M059J (cell line): ENCODE measurements at regions not wholly inside any gene's neighbourhood (a gene's known extent, or its start where the extent isn't known, plus 50 kb on each side); places are given as distances from the start of the nearest gene placed in this dataset.

Source experiments
- DNase-seq: peaks from one replicate; pipeline ENCODE4 v3.0.0-alpha.2; 2012; ENCODE audit warnings: low read depth

DNA sequence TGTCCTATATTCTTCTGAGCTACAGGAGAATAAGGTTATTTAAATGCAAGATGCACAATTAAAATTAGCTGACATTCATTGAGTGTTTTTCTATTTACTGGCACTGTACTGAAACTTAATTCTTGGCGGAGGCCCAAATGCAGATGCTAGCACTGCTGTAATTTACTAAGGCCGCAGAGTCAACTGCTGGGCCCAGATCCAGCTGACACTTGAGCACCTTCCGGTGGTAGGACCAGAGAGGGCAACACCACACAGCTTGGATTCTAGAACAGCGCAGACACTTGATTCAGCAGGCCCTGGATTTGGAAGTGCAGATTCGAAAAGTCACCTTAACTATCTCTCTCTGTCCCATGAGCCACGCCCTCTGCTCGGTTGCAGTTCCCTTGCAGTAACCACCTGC, 228.6 kb upstream of the TMEM72 start:
- peak; percentile 59 for DNase-seq

DNA sequence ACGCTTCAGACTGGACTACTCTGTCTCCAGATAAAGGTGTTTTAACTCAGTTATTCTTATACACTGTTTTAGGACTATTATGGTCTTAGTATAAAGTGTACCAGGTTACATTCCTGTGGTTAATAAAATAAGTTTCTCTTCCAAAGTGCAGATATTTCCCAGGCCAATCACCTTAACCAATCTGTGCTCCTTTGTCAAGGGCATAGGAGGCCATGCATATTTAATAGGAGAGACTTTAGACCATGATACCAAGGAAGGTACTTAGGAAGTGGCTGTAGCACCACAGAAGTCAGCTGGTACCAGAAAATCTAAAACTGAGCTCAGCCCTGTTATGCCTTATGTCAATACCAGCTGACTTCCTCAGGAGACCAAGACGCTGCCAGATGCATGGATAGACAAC, 226.5 kb upstream of the TMEM72 start:
- DNase-seq, result peak; percentile 80

DNA sequence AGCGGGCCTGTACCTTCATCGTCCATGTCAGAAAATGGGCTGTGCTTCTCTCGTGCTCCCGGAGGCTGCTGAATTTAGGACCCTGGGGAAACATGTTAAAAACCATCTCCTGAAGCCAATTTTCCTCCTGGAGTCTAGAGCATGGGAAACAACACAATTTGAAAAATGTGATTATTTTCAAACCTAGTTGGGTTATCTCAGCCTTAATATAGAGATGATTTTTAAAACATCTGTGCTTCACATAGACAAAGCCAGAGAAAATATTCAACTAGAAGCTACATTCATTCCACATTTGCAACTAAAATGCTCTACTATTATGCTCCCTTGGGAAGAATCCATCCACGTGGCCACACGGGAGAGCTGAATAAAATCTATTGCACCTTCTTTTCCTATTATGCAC, 225.9 kb upstream of the TMEM72 start:
- DNase-seq, result no peak

DNA sequence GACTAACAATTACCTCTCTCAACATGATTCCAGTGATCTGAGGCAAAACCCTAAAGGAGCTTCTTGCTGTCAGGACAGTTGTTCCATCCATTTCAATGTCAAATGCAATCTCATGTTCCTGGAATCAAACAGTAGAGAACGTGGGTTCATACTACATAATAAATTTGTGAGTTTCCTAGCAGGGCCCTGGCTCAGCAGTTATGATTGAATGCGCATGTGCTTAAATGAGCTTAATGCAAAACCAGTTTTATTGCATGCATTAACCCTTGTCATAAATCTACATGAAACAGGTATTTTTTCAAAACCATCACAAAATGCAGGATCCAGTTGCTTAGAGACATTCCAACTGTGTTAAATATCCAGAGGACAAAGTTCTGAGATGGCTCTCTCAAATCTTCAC, 225.4 kb upstream of the TMEM72 start:
- DNase-seq, result no peak

DNA sequence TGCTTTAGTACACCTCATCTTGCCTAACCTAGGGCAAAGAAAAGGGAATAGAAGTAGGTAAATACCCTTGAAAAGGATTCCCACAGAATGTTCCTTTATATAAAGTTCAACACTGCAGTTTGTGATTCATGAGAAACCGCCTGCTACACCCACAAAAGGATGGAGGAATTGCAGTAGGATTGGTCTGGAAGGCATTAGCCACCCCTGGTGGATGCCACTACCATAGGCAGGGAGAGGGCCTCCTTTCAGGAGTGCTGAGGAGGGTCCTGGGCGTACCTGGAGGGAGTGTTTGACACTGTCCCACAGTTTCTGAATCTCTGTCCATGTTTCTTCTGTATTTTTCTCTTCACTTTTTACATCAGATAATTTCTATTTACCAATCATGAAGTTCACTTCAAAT, 221.8 kb upstream of the TMEM72 start:
- peak; percentile 60 for DNase-seq

DNA sequence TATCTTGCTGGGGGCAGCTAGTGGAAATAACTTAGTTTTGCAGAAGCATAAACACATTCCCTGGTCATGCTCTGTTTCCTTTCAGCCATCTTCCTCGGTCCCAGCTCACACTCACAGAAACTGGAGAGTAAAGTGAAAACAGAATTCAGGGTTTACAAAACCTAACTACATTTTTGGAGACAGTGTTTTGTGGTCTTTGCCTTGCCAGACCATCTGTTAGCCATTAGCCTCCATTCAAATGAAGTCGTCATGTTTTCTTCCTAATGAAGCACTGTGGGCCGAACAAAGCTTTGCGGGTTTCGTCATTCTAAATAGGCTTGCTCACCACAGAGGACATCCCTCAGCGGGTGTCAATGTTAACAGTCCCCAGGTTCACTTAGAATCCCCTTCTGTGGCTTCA, 214.6 kb upstream of the TMEM72 start:
- DNase-seq, result peak; percentile 75

DNA sequence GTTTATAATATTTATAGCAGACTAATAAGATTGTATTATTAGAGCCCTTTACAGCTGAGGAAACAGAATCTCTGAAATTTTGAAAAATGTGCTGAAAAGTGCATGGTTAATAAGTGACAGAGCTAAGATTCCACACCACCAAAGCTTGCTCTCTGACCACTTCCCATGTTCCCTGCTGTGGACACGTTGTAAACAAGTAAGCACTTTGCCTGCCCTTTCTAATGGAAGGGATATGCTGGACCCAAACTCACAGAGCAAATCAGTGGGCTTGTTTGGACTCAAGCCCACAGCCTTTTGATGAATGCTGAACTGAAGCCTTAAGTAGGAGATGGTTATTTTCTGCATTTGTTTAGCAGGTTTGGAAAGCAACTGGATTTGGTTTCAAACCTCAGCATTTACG, 214.0 kb upstream of the TMEM72 start:
- DNase-seq, result peak; percentile 49

DNA sequence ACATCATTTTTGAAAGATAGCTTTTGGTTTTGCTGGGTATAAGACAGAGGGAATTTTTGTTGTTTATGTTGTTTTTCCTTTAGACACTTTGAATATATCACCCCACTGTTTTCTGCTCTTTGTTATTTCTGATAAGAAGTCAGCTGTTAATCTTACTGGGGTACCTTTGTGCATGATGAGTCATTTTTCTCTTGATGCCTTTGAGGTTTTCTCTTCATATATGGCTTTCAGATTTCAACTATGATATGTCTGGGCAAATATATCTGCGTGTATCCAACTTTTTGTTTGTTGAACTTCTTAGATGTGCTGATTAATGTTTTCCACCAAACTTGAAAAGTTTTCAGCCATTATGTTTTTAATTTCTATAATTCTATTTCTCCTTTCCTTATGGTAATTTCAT, 208.6 kb upstream of the TMEM72 start:
- DNase-seq, result peak; percentile 49

DNA sequence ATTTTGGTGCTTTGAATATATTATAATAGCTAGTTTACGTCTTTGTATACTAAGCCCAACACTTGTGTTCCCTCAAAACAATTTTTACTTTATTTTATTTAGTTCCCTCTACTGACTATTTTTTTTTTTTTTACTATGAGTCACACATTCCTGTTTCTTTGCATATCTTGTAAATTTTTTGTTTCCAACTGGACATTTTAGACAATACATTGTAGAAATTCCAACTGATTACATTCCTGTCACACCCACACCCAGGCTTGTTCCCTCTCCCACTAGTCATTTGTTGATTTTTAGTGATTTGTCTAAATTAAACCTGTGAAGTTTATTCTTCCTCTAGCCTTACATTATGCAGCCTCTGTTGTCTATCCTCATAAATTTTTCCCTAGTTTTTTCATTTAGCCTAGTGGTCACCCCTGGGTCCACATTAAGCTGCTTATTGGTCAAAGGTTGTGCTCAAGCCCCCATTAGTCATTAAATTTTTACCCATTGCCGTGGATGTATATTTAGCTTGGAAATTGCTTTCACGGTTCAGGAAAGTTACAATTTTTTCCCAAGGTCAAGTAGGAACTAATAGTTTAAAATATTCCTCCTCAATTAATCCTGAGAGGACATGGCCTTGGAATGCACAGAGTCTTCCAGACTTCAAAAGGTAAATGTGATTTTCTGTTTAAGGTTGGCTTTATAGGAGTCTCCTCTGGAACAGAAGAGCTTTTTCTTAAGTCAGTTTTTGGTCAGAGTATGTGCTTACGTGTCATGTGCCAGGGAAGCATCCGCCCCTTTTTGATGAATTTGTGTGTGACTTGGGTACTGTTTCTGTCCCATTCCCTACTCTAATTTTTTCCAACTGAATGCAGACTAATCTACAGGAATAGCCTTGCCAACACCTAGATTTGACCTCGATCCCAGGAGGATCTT, 207.6 kb upstream of the TMEM72 start:
- DNase-seq, result peak; percentile 91

DNA sequence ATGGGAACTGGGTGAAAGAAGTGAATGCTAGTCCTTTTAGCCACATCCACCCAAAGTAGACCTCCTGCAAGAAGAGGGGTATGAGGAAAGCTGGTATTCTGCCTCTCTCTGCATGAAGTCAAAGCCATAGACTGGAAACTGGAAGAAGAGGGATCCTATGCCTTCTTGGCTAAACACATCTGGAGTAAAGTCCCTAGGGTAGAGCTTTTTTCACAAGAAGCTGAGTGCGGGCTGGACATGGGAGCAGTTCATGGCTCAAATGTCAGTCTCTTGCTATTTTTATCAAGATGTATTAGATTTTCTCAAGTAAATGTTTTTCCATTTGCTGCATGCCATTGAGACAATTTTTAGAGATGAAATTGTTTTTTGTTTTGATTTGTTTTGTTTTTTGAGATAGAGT, 206.5 kb upstream of the TMEM72 start:
- no peak for DNase-seq

DNA sequence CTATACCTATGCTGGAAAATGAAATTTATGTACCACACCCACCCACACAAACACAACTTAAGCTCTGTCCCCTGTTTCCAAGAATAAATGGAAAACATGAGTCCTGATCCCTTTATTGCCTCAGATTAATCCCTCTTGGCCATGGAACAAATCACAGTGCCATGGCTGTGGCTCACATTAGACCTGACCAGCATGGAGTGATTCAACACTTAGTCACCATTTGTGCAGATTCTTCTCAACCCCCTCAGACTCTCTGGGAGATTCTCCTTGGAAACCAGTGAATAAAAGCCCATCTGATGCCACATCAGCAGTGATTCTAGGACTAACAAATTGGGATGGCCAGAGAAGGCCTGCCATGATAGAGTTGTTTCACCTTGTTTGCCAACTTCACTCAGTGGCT, 204.4 kb upstream of the TMEM72 start:
- DNase-seq, result peak; percentile 100

DNA sequence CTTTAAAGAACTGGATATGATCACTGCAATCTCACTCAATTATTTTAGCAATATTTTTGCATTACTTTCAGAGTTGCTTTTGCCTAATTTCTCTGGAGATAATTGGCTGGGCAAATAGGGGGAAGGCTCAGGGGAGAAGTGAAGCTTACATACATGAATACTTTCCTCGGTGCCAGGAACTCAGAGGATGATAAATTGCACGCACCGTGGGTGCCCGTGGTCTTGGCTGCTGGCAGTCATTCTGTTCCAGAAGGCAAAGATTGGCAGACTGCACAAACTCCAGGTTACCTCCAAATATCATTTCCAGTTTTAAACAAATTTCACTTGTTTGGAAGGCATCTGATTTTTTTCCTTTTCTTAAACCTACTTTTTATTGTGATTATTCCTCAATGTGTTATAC, 197.8 kb upstream of the TMEM72 start:
- no peak for DNase-seq

DNA sequence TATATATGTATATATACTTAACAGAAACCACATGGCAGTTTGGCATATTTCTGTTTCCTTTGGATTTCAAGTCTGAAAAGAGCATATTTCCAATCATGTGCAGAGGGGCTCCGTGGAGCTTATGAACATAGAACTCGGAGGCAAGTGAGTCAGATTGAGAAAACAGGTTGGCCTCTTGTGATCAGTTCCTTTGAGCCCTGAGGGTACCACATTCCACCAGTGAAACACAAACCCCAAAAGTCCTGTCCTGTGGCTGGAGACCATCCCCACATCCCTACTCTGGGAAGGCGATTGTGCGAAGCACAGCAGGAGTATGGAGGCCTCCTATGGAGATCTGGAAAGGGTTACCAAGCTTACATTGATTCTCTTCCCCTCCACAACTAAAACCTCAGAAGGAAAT, 196.7 kb upstream of the TMEM72 start:
- DNase-seq, result peak; percentile 63

DNA sequence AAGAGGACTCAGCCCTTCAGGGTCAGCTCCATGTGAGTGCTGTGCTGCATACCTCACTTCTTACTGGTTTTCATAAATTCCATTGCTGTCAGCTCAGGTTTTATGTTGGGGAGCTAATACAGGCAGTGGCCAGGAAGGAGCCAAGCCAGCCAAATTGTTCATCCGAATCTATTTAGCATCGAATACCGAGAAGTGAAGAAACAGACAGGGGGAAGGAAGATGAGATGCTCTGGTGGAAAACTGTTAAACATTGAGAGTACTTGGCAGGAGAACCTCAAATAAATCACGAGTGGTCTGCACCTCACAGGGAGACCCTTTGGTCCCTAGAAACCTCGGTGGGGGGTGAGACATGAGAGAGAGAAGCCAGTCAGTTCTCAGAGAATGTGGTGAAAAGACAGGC, 196.0 kb upstream of the TMEM72 start:
- peak; percentile 85 for DNase-seq

DNA sequence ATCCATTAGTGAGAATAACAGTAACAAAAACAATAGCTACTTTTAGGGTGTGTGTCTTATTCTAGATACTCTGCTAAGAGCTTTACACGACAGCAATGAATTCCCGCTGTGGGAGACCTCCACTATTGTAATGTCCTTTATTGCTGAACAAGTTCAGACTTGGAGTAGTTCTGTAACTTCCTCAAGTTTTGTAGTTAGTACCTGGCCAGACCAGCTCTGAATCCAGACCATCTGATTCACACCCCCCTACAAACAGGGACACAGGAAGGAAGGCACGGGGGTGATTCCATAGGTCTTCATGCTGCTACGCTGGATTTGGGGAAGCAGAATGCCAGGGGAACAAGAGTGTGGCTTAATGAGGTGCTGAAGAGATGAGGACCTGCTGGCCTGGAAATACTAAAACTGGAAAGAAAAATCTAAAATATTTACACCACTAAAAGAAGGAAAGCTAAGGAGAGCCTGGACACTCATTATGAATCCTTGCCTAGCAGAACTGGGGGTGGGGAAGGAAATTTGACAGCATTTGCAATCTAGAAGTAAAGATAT, 194.6 kb upstream of the TMEM72 start:
- DNase-seq, result no peak

DNA sequence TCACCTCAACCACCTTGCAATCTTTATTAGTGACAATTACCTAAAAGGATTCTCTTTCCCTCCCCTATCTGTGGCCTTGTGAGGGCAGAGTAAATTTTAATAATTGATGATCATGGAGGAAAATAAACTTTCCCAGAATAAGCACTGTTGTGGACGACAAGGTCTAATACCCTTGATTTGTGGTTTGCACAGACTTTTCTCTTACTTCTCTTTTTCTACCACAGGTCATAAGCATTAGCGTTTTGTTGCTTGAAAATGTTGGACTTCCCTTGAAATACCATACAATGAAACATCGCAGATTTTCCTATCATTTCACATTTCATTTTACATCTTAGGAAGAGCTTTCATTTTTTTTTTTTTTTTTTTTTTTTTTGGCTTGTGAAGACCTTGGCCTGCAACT, 188.1 kb upstream of the TMEM72 start:
- DNase-seq, result no peak

DNA sequence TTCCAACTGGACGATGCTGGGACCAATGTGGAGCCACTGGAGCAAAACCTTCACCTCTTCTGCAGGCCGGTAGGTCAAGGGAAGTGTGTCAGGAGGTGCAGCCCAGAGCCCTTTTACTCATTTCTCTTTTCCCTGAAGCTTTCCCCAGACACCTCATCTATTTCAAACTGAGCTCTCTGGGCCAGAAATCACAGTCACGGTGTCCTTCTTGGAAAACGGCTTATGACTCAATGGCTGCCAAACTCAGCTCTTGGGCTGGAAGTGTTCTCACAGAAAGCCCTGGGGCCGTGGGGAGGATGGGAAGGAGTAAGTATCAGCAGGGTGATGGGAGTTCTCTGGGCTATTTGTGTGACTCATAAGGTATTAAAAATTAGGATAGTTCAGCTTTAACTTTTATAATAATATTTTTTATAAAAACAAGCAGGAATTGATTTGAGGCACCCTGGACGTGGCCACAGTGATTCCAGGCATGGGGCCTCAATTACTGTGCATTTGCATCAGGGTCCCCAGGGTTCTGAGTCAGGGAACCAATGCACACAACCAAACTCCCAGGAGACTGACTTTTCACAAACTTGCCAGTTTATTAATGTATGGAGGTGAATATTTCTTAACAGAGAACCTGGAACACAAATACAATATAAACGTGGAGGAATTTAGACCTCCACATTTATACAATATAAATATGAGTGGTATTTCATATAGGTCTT, 187.4 kb upstream of the TMEM72 start:
- DNase-seq, result peak; percentile 98

DNA sequence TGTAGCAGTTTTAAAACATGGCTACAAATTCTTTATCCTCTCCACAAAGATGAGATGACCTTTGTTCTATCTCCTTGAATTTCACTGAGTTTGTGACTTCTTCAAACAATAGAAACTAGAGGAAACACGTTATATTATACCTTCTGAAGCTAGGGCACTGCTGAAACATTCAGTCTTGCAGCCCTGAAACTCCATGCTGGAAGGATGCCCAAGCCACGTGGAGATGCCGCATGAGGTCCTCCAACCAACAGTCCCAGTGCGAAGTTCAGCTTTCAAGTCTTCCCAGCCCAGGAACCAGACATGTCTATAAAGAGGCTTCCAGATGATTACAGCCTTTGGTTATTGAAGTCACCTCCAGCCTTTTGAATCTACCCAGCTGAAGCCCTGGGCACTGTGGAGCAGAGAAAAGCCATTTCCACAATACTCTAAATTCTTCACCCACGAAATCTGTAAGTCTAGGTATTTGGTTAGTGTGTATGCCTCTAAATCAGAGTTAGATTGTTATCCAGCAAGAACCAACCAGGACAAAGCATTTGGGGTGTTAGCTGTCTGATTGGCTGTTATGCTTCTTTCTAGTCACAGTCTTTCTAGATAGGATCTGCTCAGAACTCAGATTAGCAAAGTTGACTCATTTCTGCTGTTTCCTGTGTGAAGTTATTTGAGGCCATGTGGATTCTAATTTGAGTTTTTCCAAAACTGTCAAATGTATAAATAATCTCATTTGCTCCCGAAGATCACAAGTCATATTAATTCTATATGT, 186.5 kb upstream of the TMEM72 start:
- DNase-seq, result peak; percentile 94

DNA sequence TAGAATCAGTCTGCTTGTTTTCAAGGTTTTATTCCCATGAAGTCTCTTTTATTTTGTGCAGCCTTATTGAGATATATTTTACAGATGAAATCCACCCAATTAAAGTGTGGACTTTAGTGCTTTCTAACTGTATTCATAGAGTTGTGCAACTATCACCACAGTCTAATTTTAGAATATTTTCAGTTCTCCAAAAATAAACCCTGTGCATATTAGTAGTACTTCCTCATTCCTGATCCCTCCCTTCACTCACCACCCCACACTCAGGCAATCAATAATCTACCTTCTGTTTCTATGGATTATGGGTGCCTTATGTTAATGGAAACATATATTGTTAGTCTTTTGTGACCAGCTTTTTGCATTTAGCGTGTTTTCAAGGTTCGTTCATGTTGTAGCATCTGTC, 185.7 kb upstream of the TMEM72 start:
- DNase-seq, result peak; percentile 38

DNA sequence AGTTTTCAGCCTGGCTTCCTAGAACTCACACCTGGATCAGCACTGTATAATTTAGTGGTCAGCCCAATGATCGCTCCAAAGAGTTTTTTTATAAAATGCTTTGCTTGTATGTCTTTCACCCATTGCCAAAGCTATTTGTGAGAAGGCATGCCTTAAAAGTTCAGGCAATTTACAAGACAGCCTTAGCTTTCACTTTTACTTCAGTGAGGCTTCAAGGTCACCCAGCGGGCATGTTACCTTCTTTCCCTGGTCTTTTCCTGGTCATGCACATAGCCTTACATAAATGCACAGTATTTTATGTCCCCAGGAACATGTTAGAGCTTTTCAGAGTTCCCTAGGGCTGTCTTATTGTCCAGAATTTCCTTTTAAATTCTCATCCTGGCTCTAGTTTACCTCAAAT, 179.9 kb upstream of the TMEM72 start:
- DNase-seq, result peak; percentile 54

DNA sequence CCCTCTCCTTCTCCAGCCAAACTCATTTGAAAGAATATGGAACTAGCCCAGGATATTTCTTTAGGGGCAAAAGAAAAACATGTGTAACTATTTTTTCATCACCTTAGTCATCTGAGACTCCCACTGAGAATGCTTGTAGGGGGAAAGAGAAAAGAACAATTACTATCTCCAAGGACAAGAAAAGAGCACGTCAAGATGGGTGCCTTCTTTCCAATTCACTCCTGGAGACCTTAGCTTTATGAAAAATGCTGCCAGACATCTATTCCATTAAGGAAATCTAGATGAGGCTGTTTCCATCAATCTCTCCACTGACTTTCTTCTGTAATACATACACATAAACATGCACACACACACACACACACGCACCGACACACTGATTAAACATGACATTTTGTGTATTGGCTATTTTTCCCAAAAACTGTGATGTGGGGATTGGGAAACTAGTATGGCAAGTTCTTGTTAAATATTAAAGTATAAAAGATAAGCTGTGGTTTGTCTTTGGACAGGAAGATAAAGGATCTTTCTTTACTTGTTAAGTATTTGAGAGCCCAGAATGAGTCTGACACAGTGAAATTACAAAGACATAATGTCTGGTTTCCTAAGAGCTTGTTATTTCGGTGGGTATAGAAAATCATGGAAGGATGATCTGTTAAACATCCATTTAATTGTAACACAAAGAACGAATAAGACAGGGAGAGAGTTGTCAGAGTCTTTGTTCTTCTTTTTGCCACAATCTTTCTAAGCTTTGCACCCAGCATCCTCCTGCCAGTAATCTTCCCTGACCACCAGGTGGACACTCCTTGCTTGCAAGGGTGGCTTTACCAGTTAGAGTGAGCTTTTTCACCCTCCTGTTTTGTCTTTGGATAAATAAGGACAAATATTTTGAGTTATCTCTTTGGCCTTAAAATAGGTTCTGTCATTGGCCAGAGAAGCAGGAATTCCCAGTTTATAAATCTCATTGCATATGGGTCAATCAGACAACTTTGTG, 177.3 kb upstream of the TMEM72 start:
- no peak for DNase-seq
